Stomach (tissue), 8 donors: ENCODE measurements at regions not wholly inside any gene's neighbourhood (a gene's known extent, or its start where the extent isn't known, plus 50 kb on each side); places are given as distances from the start of the nearest gene placed in this dataset.

Source experiments
- DNase-seq, 2 donors: peaks; one replicate each; pipeline versions ENCODE4 v3.0.0 to v3.0.0-alpha.2; 2013 to 2019
- H3K27ac ChIP-seq, 5 donors: fragments of 200-600 bp in 4 of 5; sonication (generic) in 4 of 5; one replicate each; pipeline ENCODE4 v1.5.1; 2013 to 2019; ENCODE audit warnings: mild to moderate bottlenecking in 1 of 5, moderate library complexity in 1 of 5
- H3K27me3 ChIP-seq, 3 donors: fragments of 200-600 bp; sonication (generic); one replicate each; pipeline ENCODE4 v1.5.1; 2017 to 2019; ENCODE audit warnings: mixed run types in 1 of 3
- H3K36me3 ChIP-seq, 4 donors: fragments of 200-600 bp; sonication (generic); 1 replicate in 3 of 4; 2 replicates in 1 of 4; pipeline ENCODE4 v1.5.1; 2016 to 2019
- H3K4me1 ChIP-seq, 4 donors: fragments of 200-600 bp; sonication (generic); one replicate each; pipeline ENCODE4 v1.5.1; 2016 to 2019
- H3K4me3 ChIP-seq, 4 donors: fragments of 200-600 bp; sonication (generic) in 3 of 4; one replicate each; pipeline ENCODE4 v1.5.1; 2016 to 2019; ENCODE audit warnings: mild to moderate bottlenecking in 1 of 4
- H3K9me3 ChIP-seq, 4 donors: fragments of 200-600 bp; sonication (generic); one replicate each; pipeline ENCODE4 v1.5.1; 2016 to 2019
- CTCF ChIP-seq, 7 experiments: fragments of 450-650 bp in 4 of 7; fragments of 200-600 bp in 3 of 7; sonication (generic) in 3 of 7; IDR thresholded peaks; one replicate each; pipeline ENCODE4 v1.5.1; 2016 to 2019; ENCODE audit warnings: antibody characterized with exemption in 7 of 7, control low read depth in 2 of 7, mild to moderate bottlenecking in 1 of 7
- EP300 ChIP-seq: sonication (generic); formaldehyde crosslinking; IDR thresholded peaks from one replicate; pipeline ENCODE4 v1.6.1; 2017; ENCODE audit warnings: antibody characterized with exemption
- POLR2A ChIP-seq, 4 donors: fragments of 450-650 bp; IDR thresholded peaks; one replicate each; pipeline ENCODE4 v1.6.1; 2016; ENCODE audit warnings: antibody characterized with exemption in 4 of 4, control low read depth in 2 of 4, mild to moderate bottlenecking in 1 of 4, moderate library complexity in 1 of 4
- POLR2AphosphoS5 ChIP-seq, 3 donors: sonication (generic); formaldehyde crosslinking; IDR thresholded peaks; one replicate each; pipeline ENCODE4 v1.6.1; 2016; ENCODE audit warnings: antibody characterized with exemption in 3 of 3
- WGBS, 5 donors: extraction: QIAGEN DNeasy Blood & Tissue Kit in 3 of 5; methylation state at CpG; one replicate each; pipeline versions ENCODE4 v1.1.5 to v1.1.7; 2013 to 2018; 5-methylcytosine and 5-hydroxymethylcytosine counted together
- intact Hi-C: fragments of 100-400 bp; cut with DNase I; formaldehyde crosslinking; loops from one replicate; pipeline ENCODE4 v1.15.1; 2023; ENCODE audit warnings: low total_unique reads
- donor health status: healthy with polysubstance abuse.
- donor health status: Bipolar disorder and iron deficiency.
- donor health status: healthy.

GRCh38 chr3:177381070-177381469 is 183.8 kb upstream of the TBL1XR1 start:
- Histone ChIP-seq H3K27me3 (no peaks in the 10 kb centered on the region), H3K27ac (no peak overlapping the region)
- TF ChIP-seq CTCF (IDR thresholded peaks at IDR 0.05) (no peak), POLR2A (IDR thresholded peaks at IDR 0.05) (no peak), EP300 (no peak), POLR2AphosphoS5 (IDR thresholded peaks at IDR 0.05) (no peak)

GRCh38 chr3:177382944-177383343 is 185.7 kb upstream of the TBL1XR1 start:
- Histone ChIP-seq H3K36me3 (no peaks in the 10 kb centered on the region), H3K4me3 (no peak overlapping the region)

More at GRCh38 chr3:177381070-177381469, 183.8 kb upstream of the TBL1XR1 start:
- Histone ChIP-seq H3K4me3 (no peak overlapping the region), H3K4me1 (no peaks in the 10 kb centered on the region), H3K36me3 (no peaks in the 10 kb centered on the region), H3K9me3 (peaks cover 0 to 8% (median 2%) of the 10 kb centered on the region in 4 donors)
- no peak for DNase-seq
- intact Hi-C loops = no loop called here

GRCh38 chr3:177385186-177385585 is 187.9 kb upstream of the TBL1XR1 start:
- intact Hi-C loops = no loop called here
- TF ChIP-seq POLR2AphosphoS5 (IDR thresholded peaks at IDR 0.05) (no peak), POLR2A (IDR thresholded peaks at IDR 0.05) (no peak), EP300 (no peak), CTCF (IDR thresholded peaks at IDR 0.05) (no peak)
- Histone ChIP-seq H3K27ac (no peak overlapping the region), H3K9me3 (peaks cover 0 to 8% (median 2%) of the 10 kb centered on the region in 4 donors), H3K4me3 (no peak overlapping the region), H3K4me1 (no peaks in the 10 kb centered on the region), H3K36me3 (no peaks in the 10 kb centered on the region), H3K27me3 (no peaks in the 10 kb centered on the region)
- 89 to 92% (median 90%) methylated on average over 2 of the region's 2 CpGs for WGBS, 5 donors
- no peak for DNase-seq

More at GRCh38 chr3:177382944-177383343, 185.7 kb upstream of the TBL1XR1 start:
- Histone ChIP-seq H3K9me3 (peaks cover 0 to 8% (median 2%) of the 10 kb centered on the region in 4 donors), H3K4me1 (no peaks in the 10 kb centered on the region), H3K27me3 (no peaks in the 10 kb centered on the region), H3K27ac (no peak overlapping the region)
- DNase-seq = no peak
- intact Hi-C loops = no loop called here
- TF ChIP-seq POLR2A (IDR thresholded peaks at IDR 0.05) (no peak), CTCF (IDR thresholded peaks at IDR 0.05) (no peak), EP300 (no peak), POLR2AphosphoS5 (IDR thresholded peaks at IDR 0.05) (no peak)
- 86 to 93% (median 91%) methylated on average over 8 of the region's 8 CpGs for WGBS, 5 donors

- Histone ChIP-seq H3K36me3 (no peaks in the 10 kb centered on the region), H3K27me3 (no peaks in the 10 kb centered on the region), H3K27ac (no peak overlapping the region), H3K9me3 (peaks cover 0 to 3% (median 1%) of the 10 kb centered on the region in 4 donors), H3K4me3 (no peak overlapping the region), H3K4me1 (no peaks in the 10 kb centered on the region)
- TF ChIP-seq POLR2A (IDR thresholded peaks at IDR 0.05) (no peak), POLR2AphosphoS5 (IDR thresholded peaks at IDR 0.05) (no peak), EP300 (no peak), CTCF (IDR thresholded peaks at IDR 0.05) (no peak)
- no peak for DNase-seq
- intact Hi-C loops = no loop called here
Measured at GRCh38 chr3:177385831-177386301, 188.6 kb upstream of the TBL1XR1 start.
